HG03039 (cell line): ENCODE measurements at regions not wholly inside any gene's neighbourhood (a gene's known extent, or its start where the extent isn't known, plus 50 kb on each side); places are given as distances from the start of the nearest gene placed in this dataset.
"Not testable (repeated sequence)": the region's sequence is repeated elsewhere in the genome, so short reads cannot be mapped to it uniquely, and the experiment has no call there.

Experiments used
- ATAC-seq: cut with Tn5 transposase; IDR thresholded peaks from one replicate; pipeline ENCODE4 v1.9.1; 2021; ENCODE audit warnings: mild to moderate bottlenecking, moderate library complexity; ENCODE audit not compliant: unreplicated experiment

DNA sequence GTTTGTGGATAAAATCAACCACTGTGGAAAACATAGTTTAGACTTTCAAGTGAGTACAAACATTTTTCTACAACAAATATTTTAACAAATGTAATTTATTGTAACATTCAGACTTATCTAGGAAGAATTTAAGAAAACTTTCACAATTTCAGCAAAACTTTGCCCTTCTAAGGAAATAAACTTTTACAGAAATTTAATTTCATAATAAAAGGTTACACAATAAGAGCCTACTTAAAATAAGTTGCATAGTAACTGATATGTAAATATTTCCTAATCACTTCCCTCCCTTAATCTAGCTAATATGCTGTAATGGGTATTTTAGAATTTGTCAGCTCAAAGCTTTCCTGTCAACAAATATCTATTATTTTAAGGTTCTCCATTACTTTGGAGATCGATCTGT lies 1899.9 kb downstream of the MAT2B start:
- ATAC-seq, result no peak

DNA sequence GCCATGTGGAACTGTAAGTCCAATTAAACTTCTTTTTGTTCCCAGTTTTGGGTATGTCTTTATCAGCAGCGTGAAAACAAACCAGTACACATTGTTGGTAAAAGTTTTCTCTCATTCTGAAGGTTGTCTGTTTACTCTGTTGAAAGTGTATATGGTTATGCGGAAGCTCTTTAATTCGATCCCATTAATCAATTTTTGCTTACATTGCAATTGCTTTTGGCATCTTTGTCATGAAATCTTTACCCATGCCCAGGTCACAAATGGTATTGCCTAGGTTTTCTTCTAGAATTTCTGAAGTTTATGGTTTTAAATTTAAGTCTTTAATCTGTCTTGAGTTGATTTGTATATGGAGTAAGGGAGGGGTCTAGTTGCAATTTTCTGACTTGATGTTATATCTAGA lies 1901.9 kb downstream of the MAT2B start:
- no peak for ATAC-seq

DNA sequence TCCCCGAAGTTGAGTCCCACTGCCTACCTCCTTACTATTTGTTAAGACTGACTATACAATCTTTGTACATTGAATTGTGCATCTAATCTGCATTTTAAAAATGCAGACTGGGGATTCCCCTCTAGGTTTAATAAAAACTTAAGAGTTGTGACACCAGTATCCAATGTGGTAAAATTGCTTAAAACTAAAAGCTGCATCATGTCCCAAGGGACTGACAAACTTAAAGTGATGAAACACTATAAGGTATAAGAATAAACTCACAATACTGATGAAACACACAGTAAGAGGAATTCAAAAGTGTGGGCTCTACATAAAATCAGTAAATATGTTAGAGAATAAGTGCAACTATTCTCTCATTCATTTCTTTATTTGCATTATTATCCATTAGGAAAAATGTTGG lies 1905.1 kb downstream of the MAT2B start:
- no peak for ATAC-seq

DNA sequence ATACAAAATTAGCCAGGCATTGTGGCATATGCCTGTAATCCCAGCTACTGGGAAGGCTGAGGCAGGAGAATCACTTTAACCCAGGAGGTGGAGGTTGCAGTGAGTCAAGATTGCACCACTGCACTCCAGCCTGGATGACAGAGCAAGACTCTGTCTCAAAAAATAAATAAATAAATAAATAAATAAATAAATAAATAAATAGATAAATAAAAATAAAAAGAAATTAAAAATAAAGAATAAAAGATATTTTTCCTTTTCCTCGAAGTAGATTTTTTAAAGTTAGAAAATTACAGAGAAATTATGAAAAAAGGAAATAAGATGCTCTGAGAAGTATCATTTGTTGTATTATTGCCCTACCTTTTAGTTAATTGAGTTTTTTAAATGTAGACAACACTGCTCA lies 1906.1 kb downstream of the MAT2B start:
- ATAC-seq, result not testable (repeated sequence)

DNA sequence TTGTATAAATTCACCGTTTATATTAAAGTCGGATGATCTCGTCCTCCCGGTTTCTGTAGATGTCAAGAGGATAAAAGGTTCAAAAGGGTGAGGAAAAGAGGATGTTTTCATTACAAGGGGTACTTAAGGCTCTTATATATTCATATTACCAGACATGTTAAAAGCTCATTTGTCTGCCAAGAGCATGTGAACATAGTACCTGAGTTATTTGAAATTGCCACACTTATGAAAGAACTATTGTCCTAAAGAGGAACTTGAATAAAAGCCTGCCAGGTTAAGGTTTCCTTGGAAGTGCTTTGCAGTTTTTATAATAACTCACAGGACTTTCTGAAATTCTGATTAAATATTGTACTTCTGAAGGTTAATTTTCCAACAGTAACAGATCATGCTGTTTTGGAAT lies 1915.1 kb downstream of the MAT2B start:
- no peak for ATAC-seq

DNA sequence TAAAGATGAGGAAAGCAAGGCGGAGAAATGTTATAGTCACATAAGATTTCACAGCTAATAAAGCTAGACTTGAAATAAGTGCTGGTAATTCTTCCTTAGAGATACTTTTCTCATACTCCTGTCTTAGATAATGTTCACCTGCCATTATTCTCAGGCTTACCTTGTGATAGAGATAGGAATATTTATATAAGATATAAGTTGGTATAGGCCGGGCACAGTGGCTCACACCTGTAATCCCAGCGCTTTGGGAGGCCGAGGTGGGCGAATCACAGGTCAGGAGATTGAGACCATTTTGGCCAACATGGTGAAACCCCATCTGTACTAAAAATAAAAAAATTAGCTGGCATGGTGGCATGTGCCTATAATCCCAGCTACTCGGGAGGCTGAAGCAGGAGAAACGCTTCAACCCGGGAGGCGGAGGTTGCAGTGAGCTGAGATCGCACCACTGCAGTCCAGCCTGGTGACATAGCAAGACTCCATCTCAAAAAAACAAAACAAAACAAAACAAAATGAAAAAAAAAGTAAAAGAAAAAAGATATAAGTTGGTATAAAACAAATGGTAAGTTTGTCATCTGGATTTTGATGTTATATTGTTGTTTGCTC lies 1918.4 kb downstream of the MAT2B start:
- no peak for ATAC-seq

DNA sequence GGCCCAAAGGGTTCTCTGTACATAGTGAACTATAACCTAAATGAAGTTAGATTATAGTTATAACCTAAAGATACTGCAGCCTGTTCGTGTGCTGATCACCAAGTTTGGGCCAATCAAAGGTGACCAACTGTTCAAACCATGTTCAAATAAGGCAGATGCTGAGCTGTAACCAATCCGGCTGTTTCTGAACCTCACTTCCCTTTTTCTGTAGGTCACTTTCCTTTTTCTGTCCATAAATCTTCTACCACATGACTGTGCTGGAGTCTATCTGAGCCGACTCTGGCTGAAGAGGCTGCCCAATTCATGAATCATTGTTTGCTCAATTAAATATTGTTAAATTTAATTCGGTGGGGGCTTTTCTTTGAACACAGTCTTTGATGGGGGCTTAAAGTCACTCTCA lies 1920.2 kb downstream of the MAT2B start:
- no peak for ATAC-seq

DNA sequence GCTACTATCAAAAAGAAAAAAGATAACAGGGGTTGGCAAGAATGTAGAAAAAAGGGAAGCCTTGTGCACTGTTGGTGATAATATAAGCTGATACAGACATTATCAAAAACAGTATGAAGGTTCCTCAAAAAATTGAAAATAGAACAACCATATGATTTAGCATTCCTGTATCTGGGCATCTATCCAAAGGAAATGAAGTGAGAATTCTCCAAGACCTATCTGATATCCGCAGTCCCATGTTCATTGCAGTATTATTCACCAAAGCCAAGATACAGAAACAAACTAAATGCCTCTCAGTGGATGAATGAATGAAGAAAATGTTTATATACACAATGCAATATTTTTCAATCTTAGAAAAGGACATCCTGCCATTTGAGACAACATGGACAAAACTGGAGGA lies 1943.3 kb downstream of the MAT2B start:
- no peak for ATAC-seq

DNA sequence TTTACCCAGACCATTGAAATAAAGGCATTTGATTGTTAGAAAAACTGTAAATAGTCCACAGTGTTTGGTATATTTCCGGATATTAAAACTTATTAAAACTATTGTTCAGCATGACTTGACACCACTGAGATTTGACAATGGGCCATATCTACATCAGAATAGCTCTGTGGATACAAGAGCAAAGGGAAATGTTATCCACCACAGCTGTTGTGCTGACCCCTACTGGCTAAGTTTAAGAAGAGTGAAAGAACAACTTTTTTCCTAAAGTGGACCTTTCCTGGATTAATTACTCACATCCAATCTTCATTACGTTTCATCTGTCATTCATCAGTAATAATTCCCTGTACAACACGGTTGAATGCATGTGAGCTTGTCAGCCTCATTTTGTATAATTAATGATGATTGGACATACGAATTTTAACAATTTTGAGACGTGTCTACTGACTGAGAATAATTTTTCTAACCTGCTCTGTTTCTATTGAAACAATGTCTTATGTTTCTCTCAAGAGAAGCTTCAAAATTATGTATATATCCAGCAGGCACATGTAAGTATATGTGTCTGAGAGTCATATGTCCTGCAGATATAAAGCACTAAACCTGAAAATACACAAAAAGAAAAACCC lies 1952.6 kb downstream of the MAT2B start:
- no peak for ATAC-seq

DNA sequence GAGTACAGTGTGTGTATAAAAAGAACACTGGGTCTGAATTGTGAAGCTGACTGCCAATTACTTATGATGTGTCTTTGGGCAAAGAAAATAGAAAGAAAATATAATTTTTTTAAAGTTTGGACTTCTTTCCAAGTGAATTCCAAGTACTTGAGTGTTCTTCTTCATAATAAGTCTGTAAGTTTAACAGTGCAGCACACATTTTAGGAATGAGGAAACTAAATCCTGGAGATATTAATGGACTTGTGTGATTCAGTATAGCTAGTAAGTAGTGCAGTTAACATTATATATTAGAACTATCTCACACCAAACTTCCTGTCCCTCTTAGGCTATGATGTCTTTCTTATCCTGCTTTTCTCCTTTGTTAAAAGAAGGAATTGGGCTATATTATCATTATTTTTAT lies 1953.8 kb downstream of the MAT2B start:
- ATAC-seq, result no peak

DNA sequence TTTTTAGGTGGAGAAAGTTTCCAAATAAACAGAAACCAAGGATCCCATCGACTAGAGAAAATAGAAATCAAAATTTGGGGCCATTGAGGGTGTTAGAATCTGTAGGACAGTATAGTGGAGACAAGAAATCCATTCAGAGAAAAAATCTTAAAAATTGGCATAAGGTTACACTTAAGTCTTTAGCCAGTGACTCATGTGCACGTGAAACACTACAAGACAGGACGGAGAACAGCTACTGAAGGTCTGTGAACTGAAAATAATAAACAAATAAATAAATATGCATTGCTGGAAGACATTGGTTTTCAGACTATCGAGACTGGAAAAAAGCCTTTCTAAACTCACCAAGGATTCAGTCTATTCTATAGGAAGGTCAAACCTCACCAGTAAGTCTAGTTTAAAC lies 1955.5 kb downstream of the MAT2B start:
- ATAC-seq, result no peak

DNA sequence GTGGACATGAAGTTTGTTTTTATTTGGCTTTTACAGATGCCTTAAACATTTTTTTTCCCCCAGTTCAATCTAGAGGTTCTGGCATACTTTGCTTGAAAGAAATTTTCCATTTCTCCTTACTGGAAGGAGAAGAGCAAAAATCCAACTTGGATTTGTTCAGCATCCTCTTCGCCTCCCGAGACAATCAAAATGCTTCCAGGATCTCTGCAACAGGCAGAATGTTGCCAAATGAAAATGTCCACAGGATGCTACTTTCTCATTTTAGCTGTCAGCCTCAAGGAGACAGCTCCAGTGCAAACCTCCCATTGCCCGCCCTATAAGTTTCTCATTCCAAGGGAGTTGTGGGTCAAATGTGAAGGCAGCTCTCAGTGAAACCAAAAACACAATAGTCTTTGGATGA lies 1972.1 kb downstream of the MAT2B start:
- ATAC-seq, result no peak

DNA sequence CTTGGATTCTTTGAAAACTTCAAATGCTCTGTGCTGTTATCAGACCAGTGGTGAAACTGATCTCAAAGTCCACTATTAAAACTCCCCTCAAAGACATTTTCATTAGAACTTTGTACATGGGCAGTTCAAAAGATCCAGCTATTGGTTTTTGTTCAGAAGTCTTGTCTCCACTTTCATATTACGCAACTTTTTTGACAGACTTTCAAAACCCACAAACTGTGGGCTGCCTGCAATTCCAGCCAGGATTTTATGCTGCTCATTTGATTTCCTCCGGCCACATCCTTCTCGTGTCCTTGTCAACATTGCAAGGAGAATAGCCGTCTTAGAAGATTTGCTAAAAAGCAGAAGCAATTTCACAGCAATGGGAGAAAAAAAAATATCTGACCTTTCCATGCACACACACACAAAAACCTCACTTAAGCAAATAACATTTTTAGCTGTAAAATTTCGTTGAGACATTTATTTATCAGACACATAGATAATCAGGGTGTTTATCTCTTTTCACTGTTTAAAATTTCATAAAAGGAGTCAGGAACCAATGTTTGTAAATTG lies 1990.5 kb downstream of the MAT2B start:
- ATAC-seq, result no peak

DNA sequence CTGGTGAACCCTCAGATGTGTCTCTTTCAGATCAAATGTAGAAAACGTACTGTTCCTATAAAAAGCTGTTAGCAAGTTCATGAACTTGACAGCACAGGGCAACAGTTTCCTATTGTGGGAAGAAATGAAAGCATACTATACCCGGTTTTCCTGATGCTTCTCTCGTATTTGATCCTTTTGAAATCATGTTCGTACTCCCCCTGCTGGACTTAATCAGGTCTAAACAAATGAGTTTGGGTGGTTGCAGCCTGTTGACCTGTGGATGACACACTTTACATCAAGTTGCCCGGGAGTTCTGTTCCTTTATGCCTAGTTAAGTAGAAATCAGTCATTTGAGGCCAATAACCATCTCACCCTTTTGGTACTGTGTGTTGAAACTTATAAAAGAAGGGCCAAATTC lies 1992.3 kb downstream of the MAT2B start:
- ATAC-seq, result no peak

DNA sequence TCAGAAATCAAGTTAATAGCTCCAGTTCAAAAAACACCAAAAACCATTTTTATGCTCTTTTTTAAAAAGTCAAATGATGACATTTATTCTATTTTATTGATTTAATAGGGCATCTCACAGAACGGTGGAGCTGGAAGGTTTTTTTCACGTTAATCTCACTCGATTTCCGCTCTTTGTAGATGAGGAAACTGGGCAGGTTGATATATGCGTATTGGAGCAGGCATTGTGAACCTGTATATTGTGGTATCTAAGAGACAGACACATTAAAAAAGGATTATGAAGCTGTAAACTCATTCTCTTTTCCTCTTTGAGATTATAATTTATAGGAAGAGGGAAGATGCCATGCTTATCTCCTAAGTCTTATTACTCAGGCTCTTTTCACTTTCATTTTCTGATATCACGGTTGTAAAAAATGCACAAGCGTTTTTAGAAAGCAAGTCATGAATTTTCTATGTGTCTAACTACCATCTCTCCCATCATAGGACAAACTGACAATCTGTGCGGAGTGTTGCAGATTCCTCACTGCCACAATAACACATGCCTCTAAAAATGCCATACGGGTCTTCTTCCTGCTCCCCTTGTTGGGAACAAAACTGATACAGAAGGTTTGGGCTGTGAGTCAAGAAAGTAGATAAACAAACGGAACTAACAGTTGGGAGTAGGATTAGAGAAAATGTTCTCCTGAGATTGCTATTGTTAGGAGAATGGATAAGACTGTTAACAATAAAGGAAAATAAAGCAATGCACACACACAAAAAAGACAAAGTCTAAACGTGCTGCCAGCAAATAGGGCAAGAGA lies 1997.7 kb downstream of the MAT2B start:
- no peak for ATAC-seq

DNA sequence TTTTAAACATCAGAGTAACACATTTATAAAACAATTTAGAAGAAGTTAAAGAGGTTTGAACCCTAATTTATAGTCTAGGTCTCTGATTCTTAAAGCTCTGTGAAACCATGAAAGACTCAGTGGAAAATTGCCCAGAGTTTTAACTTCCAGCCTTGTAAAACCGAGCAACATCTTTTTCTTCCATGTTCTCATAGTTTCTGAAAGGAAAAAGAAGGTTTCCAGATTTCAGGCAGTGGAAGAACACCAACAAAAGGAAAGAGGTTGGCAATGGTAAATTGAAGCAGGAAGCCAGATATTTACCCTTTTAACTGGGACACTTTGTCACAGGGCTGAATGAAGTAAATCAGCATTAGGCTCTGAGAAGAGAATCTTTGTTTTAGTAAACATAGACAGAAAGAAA lies 1999.3 kb downstream of the MAT2B start:
- no peak for ATAC-seq

DNA sequence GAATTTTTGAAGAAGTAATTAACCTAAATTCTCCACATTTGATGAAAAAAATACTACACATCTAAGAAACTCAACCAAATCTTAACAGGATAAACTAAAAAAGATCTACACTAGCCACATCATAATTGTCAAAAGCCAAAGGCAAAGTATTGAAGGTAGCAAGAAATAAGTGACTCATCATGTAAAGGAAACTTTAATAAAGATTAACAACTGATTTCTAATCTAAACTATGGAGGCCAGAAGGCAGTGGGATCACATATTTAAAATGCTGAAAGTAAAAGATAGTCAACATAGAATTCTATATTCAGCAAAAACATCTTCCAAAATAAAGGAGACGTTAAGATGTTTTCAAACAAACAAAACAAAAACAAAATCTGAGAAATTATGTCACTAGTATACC lies 2002.9 kb downstream of the MAT2B start:
- ATAC-seq, result no peak

DNA sequence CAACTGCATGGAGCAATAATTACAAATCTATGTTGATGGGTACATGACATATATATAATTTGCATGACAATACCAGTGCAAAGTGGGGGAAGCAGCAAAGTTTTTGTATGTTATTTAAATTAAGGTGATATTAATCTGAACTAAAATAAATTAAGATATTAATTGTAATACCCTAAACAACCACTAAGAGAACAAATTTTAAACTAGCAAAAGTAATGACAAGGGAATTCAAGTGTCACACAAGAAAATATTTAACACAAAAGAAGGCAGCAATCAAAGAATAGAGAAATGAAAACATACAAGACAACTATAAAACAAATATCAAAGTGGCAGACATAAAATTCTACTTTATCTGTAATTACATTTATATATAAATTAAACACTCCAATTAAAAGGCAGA lies 2003.4 kb downstream of the MAT2B start:
- ATAC-seq, result no peak

DNA sequence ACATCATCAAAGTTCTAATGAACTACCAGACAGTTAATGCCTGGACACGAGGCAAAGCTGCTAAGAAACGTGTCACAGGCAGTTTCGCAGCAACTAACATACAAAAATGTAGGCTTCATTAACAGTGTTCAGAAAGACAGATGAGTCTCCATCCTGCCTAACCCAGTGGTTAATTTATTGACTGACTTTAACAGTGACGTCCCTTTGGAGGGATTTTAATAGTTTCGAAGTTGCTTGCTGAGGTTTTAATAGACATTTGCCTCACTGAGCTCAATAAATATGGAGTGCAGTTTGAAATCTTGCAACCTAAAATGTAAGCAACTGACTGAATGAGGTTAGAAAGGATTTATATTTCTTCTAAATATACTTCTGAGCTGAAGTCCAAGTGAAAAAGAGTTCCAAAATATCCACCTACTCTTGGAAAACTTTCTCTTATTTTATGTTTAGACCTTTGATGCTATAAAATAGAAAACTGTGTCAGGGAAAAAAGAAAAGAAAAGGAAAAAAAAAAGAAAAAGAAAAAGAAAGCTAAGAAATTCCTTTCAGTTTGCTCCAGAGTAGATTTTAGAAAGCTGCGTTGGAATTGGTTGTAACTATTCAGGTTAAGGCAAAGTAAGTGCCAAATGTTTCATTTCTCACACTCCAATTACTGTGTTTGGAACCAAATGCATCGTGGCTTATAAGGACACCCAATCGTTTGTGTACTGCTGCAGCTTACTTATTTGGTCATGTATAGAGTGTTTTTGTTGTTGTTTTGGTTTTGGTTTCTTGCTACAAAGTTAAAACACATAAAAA lies 2016.6 kb downstream of the MAT2B start:
- no peak for ATAC-seq

DNA sequence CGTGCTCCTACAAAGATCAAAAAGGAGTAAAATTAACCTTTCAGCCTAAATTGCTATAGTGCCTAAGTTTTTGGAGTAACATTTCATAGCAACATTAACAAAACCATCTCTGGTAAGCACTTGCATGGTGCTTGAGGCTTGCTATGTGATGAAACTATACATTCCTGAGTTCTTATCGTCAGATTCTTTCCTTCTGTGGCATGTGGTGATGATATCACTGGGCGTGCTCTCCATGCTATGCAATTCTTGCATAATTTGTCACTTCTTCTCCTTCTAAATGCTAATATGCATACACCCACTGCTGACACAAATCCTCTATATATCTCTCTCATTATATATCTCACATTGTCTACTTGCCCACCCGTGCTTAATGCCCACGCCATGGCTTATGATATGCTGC lies 2019.9 kb downstream of the MAT2B start:
- ATAC-seq, result no peak

DNA sequence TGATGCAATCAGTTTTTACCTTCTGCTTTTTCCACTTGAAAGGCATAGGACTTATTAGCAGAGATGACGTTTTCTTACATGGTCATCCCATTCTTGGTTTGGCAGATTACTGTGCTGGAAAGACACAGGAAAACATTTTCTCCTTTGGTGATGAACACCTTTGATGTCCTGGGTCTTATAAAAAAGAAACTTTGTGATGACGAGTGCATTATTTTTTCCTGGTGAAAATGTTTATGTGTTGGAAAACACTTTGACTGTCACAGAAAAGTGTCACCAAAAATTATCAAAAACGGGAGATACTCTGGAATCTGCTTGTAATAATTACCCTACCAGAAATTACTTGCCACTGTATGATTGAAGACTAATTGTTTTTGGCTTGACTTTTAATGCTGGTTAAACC lies 2020.9 kb downstream of the MAT2B start:
- no peak for ATAC-seq
